ENCODE measurements at regions not wholly inside any gene's neighbourhood (a gene's known extent, or its start where the extent isn't known, plus 50 kb on each side); places are given as distances from the start of the nearest gene placed in this dataset.

DNA sequence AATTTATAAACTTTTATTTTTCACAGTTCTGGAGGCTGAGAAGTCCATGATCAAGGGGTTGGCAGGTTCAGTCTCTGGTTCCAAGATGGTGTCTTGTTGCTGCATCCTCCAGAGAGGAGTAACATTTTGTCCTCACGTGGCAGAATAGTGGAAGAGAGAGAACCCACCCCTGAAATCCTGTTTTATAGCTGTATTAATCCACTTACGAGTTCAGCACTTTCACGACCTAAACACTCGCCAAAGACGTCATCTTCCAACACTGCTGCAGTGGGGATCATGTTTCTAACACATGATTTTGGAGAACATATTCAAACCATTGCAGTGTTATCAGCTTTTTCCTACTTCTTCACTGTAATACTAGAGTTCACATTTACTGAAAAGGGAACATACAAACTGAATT, 233.0 kb upstream of the ATP10B start:
- H3K27ac ChIP-seq (ENCODE audit: control insufficient read depth, insufficient read depth, low read length): no peak overlapping the region
- H3K4me2 ChIP-seq (ENCODE audit: control insufficient read depth, extremely low read depth, insufficient read depth, low read depth, low read length): no peak overlapping the region
- dilution Hi-C loops (cut with MboI; ENCODE audit: extremely low pct_ligation_motif_present, low sequenced_read_pairs): no loop called here
- H4K20me1 ChIP-seq (ENCODE audit: control insufficient read depth, extremely low read depth, insufficient read depth, low read length): no peaks in the 10 kb centered on the region
- no peaks in the 10 kb centered on the region for H3K9me3 ChIP-seq (ENCODE audit: control insufficient read depth, low read depth, low read length)
- no peak for FAIRE-seq
- H2AFZ ChIP-seq (ENCODE audit: control insufficient read depth, low read length): no peak overlapping the region
- TF ChIP-seq, protein P1, sequence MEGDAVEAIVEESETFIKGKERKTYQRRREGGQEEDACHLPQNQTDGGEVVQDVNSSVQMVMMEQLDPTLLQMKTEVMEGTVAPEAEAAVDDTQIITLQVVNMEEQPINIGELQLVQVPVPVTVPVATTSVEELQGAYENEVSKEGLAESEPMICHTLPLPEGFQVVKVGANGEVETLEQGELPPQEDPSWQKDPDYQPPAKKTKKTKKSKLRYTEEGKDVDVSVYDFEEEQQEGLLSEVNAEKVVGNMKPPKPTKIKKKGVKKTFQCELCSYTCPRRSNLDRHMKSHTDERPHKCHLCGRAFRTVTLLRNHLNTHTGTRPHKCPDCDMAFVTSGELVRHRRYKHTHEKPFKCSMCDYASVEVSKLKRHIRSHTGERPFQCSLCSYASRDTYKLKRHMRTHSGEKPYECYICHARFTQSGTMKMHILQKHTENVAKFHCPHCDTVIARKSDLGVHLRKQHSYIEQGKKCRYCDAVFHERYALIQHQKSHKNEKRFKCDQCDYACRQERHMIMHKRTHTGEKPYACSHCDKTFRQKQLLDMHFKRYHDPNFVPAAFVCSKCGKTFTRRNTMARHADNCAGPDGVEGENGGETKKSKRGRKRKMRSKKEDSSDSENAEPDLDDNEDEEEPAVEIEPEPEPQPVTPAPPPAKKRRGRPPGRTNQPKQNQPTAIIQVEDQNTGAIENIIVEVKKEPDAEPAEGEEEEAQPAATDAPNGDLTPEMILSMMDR (optimal IDR thresholded peaks at IDR 0.05 in 1 of 3, IDR thresholded peaks at IDR 0.05 in 1 of 3, conservative IDR thresholded peaks at IDR 0.05 in 1 of 3; ENCODE audit: extremely low read depth in 1 of 3, insufficient read depth in 2 of 3, low read length in 3 of 3): no peak
- no peak for TF ChIP-seq EZH2 (IDR thresholded peaks at IDR 0.05; ENCODE audit: low read length)
- H3K9ac ChIP-seq (ENCODE audit: control insufficient read depth, extremely low read depth, insufficient read depth, low read length): no peak overlapping the region
- no peaks in the 10 kb centered on the region for H3K36me3 ChIP-seq (ENCODE audit: control insufficient read depth in 2 of 2, extremely low read depth in 1 of 2, insufficient read depth in 2 of 2, low read length in 2 of 2)
- no peaks in the 10 kb centered on the region for H3K4me1 ChIP-seq (ENCODE audit: control insufficient read depth, extremely low read depth, insufficient read depth, low read length)
- DNase-seq (ENCODE audit: low read depth, low spot score): no peak
- no peak overlapping the region for H3K4me3 ChIP-seq (ENCODE audit: control insufficient read depth in 2 of 3, extremely low read depth in 1 of 3, insufficient read depth in 2 of 3, low read depth in 1 of 3, low read length in 3 of 3)
- no peaks in the 10 kb centered on the region for H3K27me3 ChIP-seq (ENCODE audit: control insufficient read depth, extremely low read depth, insufficient read depth, low read length)
- no peaks in the 10 kb centered on the region for H3K79me2 ChIP-seq (ENCODE audit: control insufficient read depth, insufficient read depth, low read length)
- H3K9me1 ChIP-seq (ENCODE audit: control insufficient read depth, extremely low read depth, insufficient read depth, low read length): no peaks in the 10 kb centered on the region

DNA sequence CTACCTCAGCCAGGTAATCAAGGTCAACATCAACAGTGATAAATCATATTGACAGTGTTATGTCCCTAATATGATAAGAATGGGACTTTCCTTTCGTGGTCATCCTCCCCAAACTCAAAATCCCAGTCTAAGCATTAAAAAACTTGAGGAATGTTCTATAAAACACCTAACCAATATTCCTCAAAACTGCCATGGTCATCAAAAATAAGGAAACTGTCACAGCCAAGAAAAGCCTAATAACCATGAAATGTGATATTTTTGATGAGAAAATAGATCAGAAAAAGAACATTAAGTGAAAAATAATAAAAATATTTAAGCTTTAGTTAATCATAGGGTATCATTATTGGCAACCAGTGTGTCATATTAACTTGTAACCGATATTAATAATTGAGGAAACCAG, 232.1 kb upstream of the ATP10B start:
- no peaks in the 10 kb centered on the region for H3K4me1 ChIP-seq (ENCODE audit: control insufficient read depth, extremely low read depth, insufficient read depth, low read length)
- H2AFZ ChIP-seq (ENCODE audit: control insufficient read depth, low read length): no peak overlapping the region
- no peaks in the 10 kb centered on the region for H3K9me3 ChIP-seq (ENCODE audit: control insufficient read depth, low read depth, low read length)
- no peak overlapping the region for H3K27ac ChIP-seq (ENCODE audit: control insufficient read depth, insufficient read depth, low read length)
- no peaks in the 10 kb centered on the region for H3K36me3 ChIP-seq (ENCODE audit: control insufficient read depth in 2 of 2, extremely low read depth in 1 of 2, insufficient read depth in 2 of 2, low read length in 2 of 2)
- H3K27me3 ChIP-seq (ENCODE audit: control insufficient read depth, extremely low read depth, insufficient read depth, low read length): no peaks in the 10 kb centered on the region
- H3K9ac ChIP-seq (ENCODE audit: control insufficient read depth, extremely low read depth, insufficient read depth, low read length): no peak overlapping the region
- no peak for DNase-seq (ENCODE audit: low read depth, low spot score)
- H3K4me3 ChIP-seq (ENCODE audit: control insufficient read depth in 2 of 3, extremely low read depth in 1 of 3, insufficient read depth in 2 of 3, low read depth in 1 of 3, low read length in 3 of 3): no peak overlapping the region
- dilution Hi-C loops (cut with MboI; ENCODE audit: extremely low pct_ligation_motif_present, low sequenced_read_pairs): no loop called here
- H3K79me2 ChIP-seq (ENCODE audit: control insufficient read depth, insufficient read depth, low read length): no peaks in the 10 kb centered on the region
- TF ChIP-seq EZH2 (IDR thresholded peaks at IDR 0.05; ENCODE audit: low read length): no peak
- TF ChIP-seq, protein P1 (optimal IDR thresholded peaks at IDR 0.05 in 1 of 3, IDR thresholded peaks at IDR 0.05 in 1 of 3, conservative IDR thresholded peaks at IDR 0.05 in 1 of 3; ENCODE audit: extremely low read depth in 1 of 3, insufficient read depth in 2 of 3, low read length in 3 of 3): no peak
- FAIRE-seq: no peak
- H3K4me2 ChIP-seq (ENCODE audit: control insufficient read depth, extremely low read depth, insufficient read depth, low read depth, low read length): no peak overlapping the region
- no peaks in the 10 kb centered on the region for H4K20me1 ChIP-seq (ENCODE audit: control insufficient read depth, extremely low read depth, insufficient read depth, low read length)
- no peaks in the 10 kb centered on the region for H3K9me1 ChIP-seq (ENCODE audit: control insufficient read depth, extremely low read depth, insufficient read depth, low read length)

Data from keratinocyte (primary cell).